Ishikawa (cell line): ENCODE measurements at regions not wholly inside any gene's neighbourhood (a gene's known extent, or its start where the extent isn't known, plus 50 kb on each side); places are given as distances from the start of the nearest gene placed in this dataset.

Source experiments
- CEBPB ChIP-seq: IDR thresholded peaks from 2 replicates; pipeline ENCODE4 v1.6.1; 2012
- CREB1 ChIP-seq: IDR thresholded peaks from 2 replicates; pipeline ENCODE4 v1.6.1; 2012; ENCODE audit warnings: low read depth
- EGR1 ChIP-seq: IDR thresholded peaks from 2 replicates; pipeline ENCODE4 v1.6.1; 2012
- EP300 ChIP-seq: IDR thresholded peaks from 2 replicates; pipeline ENCODE4 v1.6.1; 2012; ENCODE audit warnings: borderline replicate concordance
- FOXM1 ChIP-seq: IDR thresholded peaks from 2 replicates; pipeline ENCODE4 v1.6.1; 2012; ENCODE audit warnings: low read depth, borderline replicate concordance
- RAD21 ChIP-seq: IDR thresholded peaks from 2 replicates; pipeline ENCODE4 v1.6.1; 2012; ENCODE audit warnings: low read depth
- TAF1 ChIP-seq: IDR thresholded peaks from 2 replicates; pipeline ENCODE4 v1.6.1; 2012; ENCODE audit warnings: low read depth, mild to moderate bottlenecking
- TCF12 ChIP-seq: IDR thresholded peaks from 2 replicates; pipeline ENCODE4 v1.6.1; 2012; ENCODE audit warnings: low read depth
- TEAD4 ChIP-seq: IDR thresholded peaks from 2 replicates; pipeline ENCODE4 v1.6.1; 2012
- YY1 ChIP-seq: IDR thresholded peaks from 2 replicates; pipeline ENCODE4 v1.6.1; 2012; ENCODE audit warnings: low read depth
- TF ChIP-seq, protein P1 (sequence below): IDR thresholded peaks from 2 replicates; pipeline ENCODE4 v1.6.1; 2012
- TF ChIP-seq, protein P2 (sequence below): IDR thresholded peaks from 2 replicates; pipeline ENCODE4 v1.6.1; 2012; ENCODE audit warnings: low read depth, mild to moderate bottlenecking

DNA sequence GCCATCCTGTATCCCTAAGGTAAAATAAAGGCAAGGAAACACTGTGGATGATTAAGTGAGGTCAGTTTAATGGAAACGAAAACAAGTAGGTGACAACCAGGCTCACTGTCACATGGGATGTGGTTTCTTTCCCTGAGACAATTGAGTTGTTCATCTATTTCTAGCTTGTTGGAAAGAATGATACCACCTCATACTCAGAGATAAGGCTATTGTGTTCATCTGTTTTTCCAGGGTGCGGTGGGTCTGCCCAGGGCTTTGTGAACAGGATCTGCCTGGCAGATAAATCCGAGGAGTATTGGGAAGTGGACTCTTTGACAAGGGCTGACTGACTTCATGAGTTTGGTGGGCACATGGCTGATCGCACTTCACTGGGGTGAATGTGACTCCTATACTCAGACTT is 80.8 kb upstream of the TIAM2 start:
- TF ChIP-seq EP300 (no peak), YY1 (no peak), CEBPB (no peak), TCF12 (no peak), CREB1 (no peak), FOXM1 (no peak), TEAD4 (no peak), TAF1 (no peak), EGR1 (no peak), RAD21 (no peak)
- TF ChIP-seq, protein P1, sequence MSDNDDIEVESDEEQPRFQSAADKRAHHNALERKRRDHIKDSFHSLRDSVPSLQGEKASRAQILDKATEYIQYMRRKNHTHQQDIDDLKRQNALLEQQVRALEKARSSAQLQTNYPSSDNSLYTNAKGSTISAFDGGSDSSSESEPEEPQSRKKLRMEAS: no peak
- TF ChIP-seq, protein P2, sequence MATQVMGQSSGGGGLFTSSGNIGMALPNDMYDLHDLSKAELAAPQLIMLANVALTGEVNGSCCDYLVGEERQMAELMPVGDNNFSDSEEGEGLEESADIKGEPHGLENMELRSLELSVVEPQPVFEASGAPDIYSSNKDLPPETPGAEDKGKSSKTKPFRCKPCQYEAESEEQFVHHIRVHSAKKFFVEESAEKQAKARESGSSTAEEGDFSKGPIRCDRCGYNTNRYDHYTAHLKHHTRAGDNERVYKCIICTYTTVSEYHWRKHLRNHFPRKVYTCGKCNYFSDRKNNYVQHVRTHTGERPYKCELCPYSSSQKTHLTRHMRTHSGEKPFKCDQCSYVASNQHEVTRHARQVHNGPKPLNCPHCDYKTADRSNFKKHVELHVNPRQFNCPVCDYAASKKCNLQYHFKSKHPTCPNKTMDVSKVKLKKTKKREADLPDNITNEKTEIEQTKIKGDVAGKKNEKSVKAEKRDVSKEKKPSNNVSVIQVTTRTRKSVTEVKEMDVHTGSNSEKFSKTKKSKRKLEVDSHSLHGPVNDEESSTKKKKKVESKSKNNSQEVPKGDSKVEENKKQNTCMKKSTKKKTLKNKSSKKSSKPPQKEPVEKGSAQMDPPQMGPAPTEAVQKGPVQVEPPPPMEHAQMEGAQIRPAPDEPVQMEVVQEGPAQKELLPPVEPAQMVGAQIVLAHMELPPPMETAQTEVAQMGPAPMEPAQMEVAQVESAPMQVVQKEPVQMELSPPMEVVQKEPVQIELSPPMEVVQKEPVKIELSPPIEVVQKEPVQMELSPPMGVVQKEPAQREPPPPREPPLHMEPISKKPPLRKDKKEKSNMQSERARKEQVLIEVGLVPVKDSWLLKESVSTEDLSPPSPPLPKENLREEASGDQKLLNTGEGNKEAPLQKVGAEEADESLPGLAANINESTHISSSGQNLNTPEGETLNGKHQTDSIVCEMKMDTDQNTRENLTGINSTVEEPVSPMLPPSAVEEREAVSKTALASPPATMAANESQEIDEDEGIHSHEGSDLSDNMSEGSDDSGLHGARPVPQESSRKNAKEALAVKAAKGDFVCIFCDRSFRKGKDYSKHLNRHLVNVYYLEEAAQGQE: no peak
